Parathyroid adenoma (tissue), 2 donors: ENCODE measurements at regions not wholly inside any gene's neighbourhood (a gene's known extent, or its start where the extent isn't known, plus 50 kb on each side); places are given as distances from the start of the nearest gene placed in this dataset.

Source experiments
- H2AFZ ChIP-seq: fragments of 300-600 bp; sonication (generic); one replicate; pipeline ENCODE4 v1.7.0; 2017; ENCODE audit warnings: antibody characterized with exemption, mild to moderate bottlenecking
- H3K27ac ChIP-seq: fragments of 300-600 bp; sonication (generic); one replicate; pipeline ENCODE4 v1.7.0; 2017
- H3K27me3 ChIP-seq: fragments of 300-600 bp; sonication (generic); one replicate; pipeline ENCODE4 v1.7.0; 2017; ENCODE audit warnings: low read length; ENCODE audit not compliant: control insufficient read depth, insufficient read depth
- H3K36me3 ChIP-seq: fragments of 300-600 bp; sonication (generic); one replicate; pipeline ENCODE4 v1.7.0; 2017; ENCODE audit warnings: low read length; ENCODE audit not compliant: control insufficient read depth, insufficient read depth
- H3K4me1 ChIP-seq: fragments of 300-600 bp; sonication (generic); one replicate; pipeline ENCODE4 v1.7.0; 2017; ENCODE audit warnings: control low read depth
- H3K4me2 ChIP-seq: fragments of 300-600 bp; sonication (generic); one replicate; pipeline ENCODE4 v1.7.0; 2017; ENCODE audit warnings: low read length
- H3K4me3 ChIP-seq: fragments of 300-600 bp; sonication (generic); one replicate; pipeline ENCODE4 v1.7.0; 2017; ENCODE audit warnings: low read depth, low read length
- H3K79me2 ChIP-seq: fragments of 300-600 bp; sonication (generic); one replicate; pipeline ENCODE4 v1.7.0; 2017; ENCODE audit warnings: control low read depth
- H3K9ac ChIP-seq: fragments of 300-600 bp; sonication (generic); one replicate; pipeline ENCODE4 v1.7.0; 2017; ENCODE audit warnings: mild to moderate bottlenecking
- H3K9me3 ChIP-seq: fragments of 300-600 bp; sonication (generic); one replicate; pipeline ENCODE4 v1.7.0; 2017; ENCODE audit warnings: low read length; ENCODE audit not compliant: control insufficient read depth
- CTCF ChIP-seq: fragments of 300-600 bp; sonication (generic); IDR thresholded peaks from one replicate; pipeline ENCODE4 v1.7.0; 2017; ENCODE audit warnings: antibody characterized with exemption, mild to moderate bottlenecking
- donor health status: primary hyperparathyroidism.

- Histone ChIP-seq H3K4me1 (no peaks in the 10 kb centered on the region), H3K4me3 (no peak overlapping the region), H2AFZ (no peak overlapping the region), H3K27ac (no peak overlapping the region), H3K4me2 (no peak overlapping the region), H3K27me3 (no peaks in the 10 kb centered on the region), H3K36me3 (no peaks in the 10 kb centered on the region), H3K9ac (no peak overlapping the region), H3K9me3 (no peaks in the 10 kb centered on the region), H3K79me2 (no peaks in the 10 kb centered on the region)
- TF ChIP-seq CTCF: no peak
Observed at GRCh38 chr4:163624727-163625126, 130.2 kb downstream of the TMA16 start.

GRCh38 chr4:163631288-163631687 is 136.8 kb downstream of the TMA16 start:
- TF ChIP-seq CTCF: no peak
- no peaks in the 10 kb centered on the region for H3K79me2 ChIP-seq
- no peak overlapping the region for H3K4me2 ChIP-seq

DNA sequence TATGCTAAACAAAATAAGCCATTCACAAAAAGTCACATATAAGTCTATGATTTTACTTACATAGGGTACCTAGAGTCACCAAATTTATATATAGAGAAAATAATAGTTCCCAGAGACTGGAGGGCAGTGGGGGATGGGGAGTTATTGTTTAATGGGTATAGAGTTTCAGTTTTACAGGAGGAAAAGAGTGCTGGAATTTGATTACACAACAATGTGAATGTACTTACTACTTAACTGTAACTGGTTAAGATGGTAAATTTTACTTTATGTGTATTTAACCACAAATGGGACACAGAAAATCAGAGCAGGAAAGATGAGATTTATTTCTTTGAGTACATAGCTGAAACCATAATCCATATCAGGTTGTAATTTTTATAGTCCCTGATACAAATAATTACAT is 144.4 kb downstream of the TMA16 start:
- no peak for TF ChIP-seq CTCF
- Histone ChIP-seq H3K4me2 (no peak overlapping the region), H3K9ac (no peak overlapping the region)

More at GRCh38 chr4:163631288-163631687, 136.8 kb downstream of the TMA16 start:
- H3K9me3 ChIP-seq: no peaks in the 10 kb centered on the region
- no peaks in the 10 kb centered on the region for H3K36me3 ChIP-seq
- no peak overlapping the region for H3K27ac ChIP-seq
- H3K4me3 ChIP-seq: no peak overlapping the region
- no peaks in the 10 kb centered on the region for H3K4me1 ChIP-seq
- no peak overlapping the region for H2AFZ ChIP-seq
- no peaks in the 10 kb centered on the region for H3K27me3 ChIP-seq
- H3K9ac ChIP-seq: no peak overlapping the region

DNA sequence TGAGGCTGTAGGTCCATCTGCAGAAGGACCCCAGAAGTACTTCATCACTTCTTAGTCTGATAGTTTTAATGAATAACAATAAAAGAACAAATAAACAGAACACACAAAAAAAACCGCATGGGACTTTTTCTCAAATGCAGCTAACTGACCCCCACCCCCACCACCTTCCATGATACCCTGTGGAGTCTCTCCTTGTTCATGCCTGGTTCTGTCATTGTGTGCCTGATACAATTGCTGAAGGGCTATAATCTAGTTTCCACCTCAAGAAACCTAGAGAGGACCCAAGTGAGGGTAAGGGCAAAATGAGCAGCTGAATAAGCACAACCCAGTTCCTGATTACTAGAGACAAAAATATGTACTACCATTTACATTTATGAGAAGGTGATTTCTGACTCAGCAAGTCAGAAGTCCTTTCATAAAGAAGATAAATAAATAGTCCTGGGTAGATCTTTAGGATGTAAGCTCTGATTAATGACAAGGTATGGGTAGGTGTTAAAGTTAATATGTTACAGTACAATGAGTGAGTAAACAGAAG is 155.1 kb downstream of the TMA16 start:
- no peak overlapping the region for H3K9ac ChIP-seq
- H2AFZ ChIP-seq: no peak overlapping the region
- no peak overlapping the region for H3K27ac ChIP-seq
- H3K4me2 ChIP-seq: no peak overlapping the region
- H3K79me2 ChIP-seq: no peaks in the 10 kb centered on the region
- no peaks in the 10 kb centered on the region for H3K4me1 ChIP-seq
- no peaks in the 10 kb centered on the region for H3K27me3 ChIP-seq
- no peaks in the 10 kb centered on the region for H3K9me3 ChIP-seq
- H3K4me3 ChIP-seq: no peak overlapping the region
- no peak for TF ChIP-seq CTCF
- no peaks in the 10 kb centered on the region for H3K36me3 ChIP-seq

More for the DNA sequence above, 144.4 kb downstream of the TMA16 start:
- H3K27me3 ChIP-seq: no peaks in the 10 kb centered on the region
- H3K4me1 ChIP-seq: no peaks in the 10 kb centered on the region
- no peak overlapping the region for H3K4me3 ChIP-seq
- no peak overlapping the region for H2AFZ ChIP-seq
- no peaks in the 10 kb centered on the region for H3K79me2 ChIP-seq
- H3K27ac ChIP-seq: no peak overlapping the region
- H3K36me3 ChIP-seq: no peaks in the 10 kb centered on the region
- no peaks in the 10 kb centered on the region for H3K9me3 ChIP-seq

GRCh38 chr4:163651761-163652160 is 157.3 kb downstream of the TMA16 start:
- Histone ChIP-seq H3K27me3 (no peaks in the 10 kb centered on the region), H3K4me1 (no peaks in the 10 kb centered on the region), H3K27ac (no peak overlapping the region), H3K9ac (no peak overlapping the region), H3K9me3 (no peaks in the 10 kb centered on the region), H3K4me2 (no peak overlapping the region), H3K36me3 (no peaks in the 10 kb centered on the region), H3K4me3 (no peak overlapping the region), H3K79me2 (no peaks in the 10 kb centered on the region), H2AFZ (no peak overlapping the region)
- TF ChIP-seq CTCF: no peak
